ENCODE measurements at regions not wholly inside any gene's neighbourhood (a gene's known extent, or its start where the extent isn't known, plus 50 kb on each side); places are given as distances from the start of the nearest gene placed in this dataset.

GRCh38 chr9:89850153-89850552, 245.3 kb downstream of the GADD45G start:
- TF ChIP-seq CTCF (conservative IDR thresholded peaks at IDR 0.05 in 1 of 2, IDR thresholded peaks at IDR 0.05 in 1 of 2; ENCODE audit: extremely low read depth in 1 of 2, insufficient read depth in 1 of 2, low read depth in 1 of 2, low read length in 2 of 2) (no peak), EZH2 (IDR thresholded peaks at IDR 0.05; ENCODE audit: borderline replicate concordance, low read length) (no peak)

All from mammary epithelial cell (primary cell).